ENCODE measurements at regions not wholly inside any gene's neighbourhood (a gene's known extent, or its start where the extent isn't known, plus 50 kb on each side); places are given as distances from the start of the nearest gene placed in this dataset.

DNA sequence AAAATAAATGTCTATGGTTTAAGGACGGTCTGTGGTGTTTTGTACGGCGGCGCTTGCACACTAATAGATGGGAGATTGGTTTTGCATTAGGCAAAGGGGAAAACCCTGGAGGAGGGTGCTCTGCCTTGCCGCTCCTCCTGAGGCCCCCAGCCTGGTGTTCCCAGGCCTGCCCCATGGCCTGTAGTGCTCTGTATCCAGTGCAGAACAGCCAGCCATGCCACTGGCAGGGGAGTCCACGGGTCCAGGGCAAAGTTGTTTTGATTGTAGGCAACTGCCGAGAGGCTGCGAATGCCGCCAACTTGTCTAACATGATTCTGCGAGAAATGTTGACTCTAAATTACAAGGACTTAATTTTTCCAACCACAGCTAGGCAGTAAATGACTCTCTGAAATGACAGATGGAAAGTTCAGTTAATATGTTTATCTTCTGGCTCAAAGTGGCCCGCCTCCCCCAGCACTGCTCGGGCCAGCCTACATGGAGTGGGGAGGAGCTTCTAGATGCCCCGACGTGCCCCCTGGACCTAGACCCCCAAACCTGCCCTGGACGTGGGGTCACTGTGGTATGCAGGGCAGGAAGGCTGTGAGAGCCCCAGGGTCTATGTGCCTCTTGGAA is 104.6 kb upstream of the GDF10 start:
- intact Hi-C loops (cut with DNase I) = no loop called here
- DNase-seq = no peak
- TF ChIP-seq POLR2A (IDR thresholded peaks at IDR 0.05) = no peak
- TF ChIP-seq, protein P1, sequence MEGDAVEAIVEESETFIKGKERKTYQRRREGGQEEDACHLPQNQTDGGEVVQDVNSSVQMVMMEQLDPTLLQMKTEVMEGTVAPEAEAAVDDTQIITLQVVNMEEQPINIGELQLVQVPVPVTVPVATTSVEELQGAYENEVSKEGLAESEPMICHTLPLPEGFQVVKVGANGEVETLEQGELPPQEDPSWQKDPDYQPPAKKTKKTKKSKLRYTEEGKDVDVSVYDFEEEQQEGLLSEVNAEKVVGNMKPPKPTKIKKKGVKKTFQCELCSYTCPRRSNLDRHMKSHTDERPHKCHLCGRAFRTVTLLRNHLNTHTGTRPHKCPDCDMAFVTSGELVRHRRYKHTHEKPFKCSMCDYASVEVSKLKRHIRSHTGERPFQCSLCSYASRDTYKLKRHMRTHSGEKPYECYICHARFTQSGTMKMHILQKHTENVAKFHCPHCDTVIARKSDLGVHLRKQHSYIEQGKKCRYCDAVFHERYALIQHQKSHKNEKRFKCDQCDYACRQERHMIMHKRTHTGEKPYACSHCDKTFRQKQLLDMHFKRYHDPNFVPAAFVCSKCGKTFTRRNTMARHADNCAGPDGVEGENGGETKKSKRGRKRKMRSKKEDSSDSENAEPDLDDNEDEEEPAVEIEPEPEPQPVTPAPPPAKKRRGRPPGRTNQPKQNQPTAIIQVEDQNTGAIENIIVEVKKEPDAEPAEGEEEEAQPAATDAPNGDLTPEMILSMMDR (IDR thresholded peaks at IDR 0.05) = no peak
- no peaks in the 10 kb centered on the region for H3K4me1 ChIP-seq
- H3K9me3 ChIP-seq = no peaks in the 10 kb centered on the region
- 58 to 64% methylated on average over 6 to 14 of the region's 15 CpGs for WGBS, 2 donors
- no peaks in the 10 kb centered on the region for H3K27me3 ChIP-seq
- H3K36me3 ChIP-seq = no peaks in the 10 kb centered on the region
- H3K4me3 ChIP-seq = no peak overlapping the region
- H3K27ac ChIP-seq = no peak overlapping the region

DNA sequence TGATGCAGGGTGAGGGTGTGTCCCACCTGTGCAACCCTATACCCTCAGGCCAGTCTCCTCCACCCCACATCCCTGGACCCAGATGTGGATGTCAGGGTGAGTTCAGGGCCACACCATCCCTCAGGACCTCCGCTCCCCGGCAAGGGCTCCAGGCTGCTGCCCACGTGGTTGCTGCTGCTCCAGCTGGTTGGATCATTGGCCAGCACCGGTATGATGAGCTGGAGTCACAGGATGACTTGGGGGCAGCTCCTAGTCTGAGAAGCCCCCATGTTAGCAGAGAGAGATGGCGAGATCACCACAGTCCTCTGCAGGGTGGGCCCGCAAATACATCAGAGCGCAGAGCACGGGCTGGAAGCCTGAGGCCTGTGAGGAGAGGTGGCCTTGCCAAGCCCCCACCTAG is 103.3 kb upstream of the GDF10 start:
- H3K4me1 ChIP-seq = no peaks in the 10 kb centered on the region
- no peaks in the 10 kb centered on the region for H3K9me3 ChIP-seq
- intact Hi-C loops (cut with DNase I) = no loop called here
- no peaks in the 10 kb centered on the region for H3K36me3 ChIP-seq
- H3K4me3 ChIP-seq = no peak overlapping the region
- TF ChIP-seq POLR2A (IDR thresholded peaks at IDR 0.05) = no peak
- TF ChIP-seq, protein P1 (IDR thresholded peaks at IDR 0.05) = no peak
- no peak overlapping the region for H3K27ac ChIP-seq
- DNase-seq = no peak
- 75 to 91% methylated on average over 3 to 8 of the region's 8 CpGs for WGBS, 2 donors
- H3K27me3 ChIP-seq = no peaks in the 10 kb centered on the region

DNA sequence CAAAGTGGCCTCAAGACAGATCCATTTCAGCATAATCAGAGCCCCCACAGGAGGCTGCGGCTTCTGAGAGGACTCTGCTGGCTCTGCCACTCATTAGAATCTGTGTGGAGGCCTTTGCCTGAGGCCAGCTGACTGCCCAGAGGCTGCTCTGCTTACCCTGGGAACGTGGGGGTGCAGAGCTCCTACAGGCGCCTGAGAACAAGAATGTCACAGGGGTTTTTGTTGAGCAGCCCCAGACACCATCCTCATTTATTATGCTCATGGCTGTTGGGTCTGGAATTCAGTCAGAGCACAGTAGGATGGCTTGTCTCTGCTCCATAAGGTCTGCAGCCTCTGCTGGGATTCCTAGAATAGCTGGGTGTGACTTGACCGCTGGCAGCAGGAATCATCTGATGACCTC is 101.8 kb upstream of the GDF10 start:
- Histone ChIP-seq H3K27me3 (no peaks in the 10 kb centered on the region), H3K4me3 (no peak overlapping the region), H3K36me3 (no peaks in the 10 kb centered on the region), H3K27ac (no peak overlapping the region), H3K9me3 (no peaks in the 10 kb centered on the region), H3K4me1 (no peaks in the 10 kb centered on the region)
- intact Hi-C loops (cut with DNase I) = no loop called here
- DNase-seq = no peak
- 76 to 100% methylated on average over 2 to 3 of the region's 4 CpGs for WGBS, 2 donors
- TF ChIP-seq, protein P1 (IDR thresholded peaks at IDR 0.05) = no peak
- TF ChIP-seq POLR2A (IDR thresholded peaks at IDR 0.05) = no peak

DNA sequence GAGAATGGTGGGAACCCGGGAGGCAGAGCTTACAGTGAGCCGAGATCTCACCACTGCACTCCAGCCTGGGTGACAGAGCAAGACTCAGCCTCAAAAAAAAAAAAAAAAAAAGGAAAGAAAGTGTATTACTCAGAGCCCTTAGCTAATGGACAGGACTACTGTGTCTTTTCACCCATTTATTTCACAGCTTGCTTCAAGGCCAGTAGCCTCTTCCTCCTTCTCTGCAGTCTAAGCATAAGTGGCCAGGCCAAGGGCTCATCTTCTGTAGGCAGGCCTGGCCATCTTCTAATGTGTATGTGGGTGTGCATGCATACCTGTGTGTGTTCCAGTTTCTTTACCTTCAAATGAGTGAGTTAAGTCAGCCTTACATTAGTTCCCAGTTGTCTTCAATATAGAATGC is 94.8 kb upstream of the GDF10 start:
- Histone ChIP-seq H3K27me3 (no peaks in the 10 kb centered on the region), H3K9me3 (no peaks in the 10 kb centered on the region), H3K27ac (no peak overlapping the region), H3K4me3 (no peak overlapping the region), H3K4me1 (no peaks in the 10 kb centered on the region), H3K36me3 (no peaks in the 10 kb centered on the region)
- DNase-seq = no peak
- intact Hi-C loops (cut with DNase I) = no loop called here
- TF ChIP-seq, protein P1 (IDR thresholded peaks at IDR 0.05) = no peak
- no peak for TF ChIP-seq POLR2A (IDR thresholded peaks at IDR 0.05)
- 85 to 93% methylated on average over 2 of the region's 2 CpGs for WGBS, 2 donors

DNA sequence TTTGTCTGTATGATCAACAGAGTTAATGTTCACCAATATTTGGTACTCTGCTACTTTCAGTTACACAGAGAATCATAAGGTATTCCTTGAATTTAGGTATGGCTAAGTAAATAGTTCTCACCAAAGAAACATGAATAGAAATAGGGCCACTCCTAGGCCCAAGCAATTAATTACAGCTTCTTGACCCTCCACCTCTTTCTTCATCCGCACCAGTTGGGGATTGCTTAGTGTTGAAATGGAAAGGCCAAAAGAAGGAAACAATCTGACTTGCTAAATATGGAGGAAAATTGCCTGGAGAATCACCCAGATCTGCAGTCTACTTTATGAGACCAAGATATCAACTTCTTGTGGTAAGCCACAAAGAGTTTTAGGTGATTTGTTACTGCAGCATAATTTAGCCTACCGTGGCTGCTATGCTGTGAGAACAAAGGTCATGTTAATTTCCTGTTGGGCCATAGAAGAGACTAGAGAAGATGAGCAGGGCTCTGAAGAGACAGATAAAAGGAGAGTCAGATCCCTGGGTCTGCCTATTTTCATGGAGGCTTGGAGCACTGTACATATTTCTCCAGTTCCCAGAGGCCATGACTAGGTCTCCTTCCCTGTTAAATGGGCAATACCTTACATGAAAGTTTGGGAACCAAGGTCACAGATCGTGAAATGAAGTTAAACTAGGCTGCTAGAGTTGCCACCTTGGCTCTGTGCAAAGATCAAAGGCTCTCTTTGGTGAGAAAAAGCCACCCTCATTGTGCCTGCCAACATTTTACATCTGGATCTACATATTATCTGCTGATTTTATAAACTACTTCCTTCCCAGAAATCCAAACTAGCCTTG is 93.3 kb upstream of the GDF10 start:
- no peak for DNase-seq
- Histone ChIP-seq H3K4me3 (no peak overlapping the region), H3K27ac (no peak overlapping the region), H3K27me3 (no peaks in the 10 kb centered on the region), H3K4me1 (no peaks in the 10 kb centered on the region), H3K36me3 (no peaks in the 10 kb centered on the region), H3K9me3 (no peaks in the 10 kb centered on the region)
- intact Hi-C loops (cut with DNase I) = no loop called here
- no peak for TF ChIP-seq POLR2A (IDR thresholded peaks at IDR 0.05)
- TF ChIP-seq, protein P1 (IDR thresholded peaks at IDR 0.05) = no peak
- WGBS, 2 donors = 54 to 81% methylated on average over 3 of the region's 3 CpGs
